ENCODE measurements at regions not wholly inside any gene's neighbourhood (a gene's known extent, or its start where the extent isn't known, plus 50 kb on each side); places are given as distances from the start of the nearest gene placed in this dataset.
"Not testable (repeated sequence)": the region's sequence is repeated elsewhere in the genome, so short reads cannot be mapped to it uniquely, and the experiment has no call there.

- no peak overlapping the region for H3K4me3 ChIP-seq (ENCODE audit: low read depth, low read length)
- TF ChIP-seq CTCF (conservative IDR thresholded peaks at IDR 0.05; ENCODE audit: low read depth, low read length), result no peak
- DNase-seq (ENCODE audit: low read depth), result no peak
Measured at GRCh38 chr4:81319657-81320056, 104.6 kb upstream of the PRKG2 start.

- no peak for TF ChIP-seq CTCF (conservative IDR thresholded peaks at IDR 0.05; ENCODE audit: low read depth, low read length)
- peak; percentile 18 for DNase-seq (ENCODE audit: low read depth)
- no peak overlapping the region for H3K4me3 ChIP-seq (ENCODE audit: low read depth, low read length)
Measured at GRCh38 chr4:81314897-81315470, 100.0 kb upstream of the PRKG2 start.

DNA sequence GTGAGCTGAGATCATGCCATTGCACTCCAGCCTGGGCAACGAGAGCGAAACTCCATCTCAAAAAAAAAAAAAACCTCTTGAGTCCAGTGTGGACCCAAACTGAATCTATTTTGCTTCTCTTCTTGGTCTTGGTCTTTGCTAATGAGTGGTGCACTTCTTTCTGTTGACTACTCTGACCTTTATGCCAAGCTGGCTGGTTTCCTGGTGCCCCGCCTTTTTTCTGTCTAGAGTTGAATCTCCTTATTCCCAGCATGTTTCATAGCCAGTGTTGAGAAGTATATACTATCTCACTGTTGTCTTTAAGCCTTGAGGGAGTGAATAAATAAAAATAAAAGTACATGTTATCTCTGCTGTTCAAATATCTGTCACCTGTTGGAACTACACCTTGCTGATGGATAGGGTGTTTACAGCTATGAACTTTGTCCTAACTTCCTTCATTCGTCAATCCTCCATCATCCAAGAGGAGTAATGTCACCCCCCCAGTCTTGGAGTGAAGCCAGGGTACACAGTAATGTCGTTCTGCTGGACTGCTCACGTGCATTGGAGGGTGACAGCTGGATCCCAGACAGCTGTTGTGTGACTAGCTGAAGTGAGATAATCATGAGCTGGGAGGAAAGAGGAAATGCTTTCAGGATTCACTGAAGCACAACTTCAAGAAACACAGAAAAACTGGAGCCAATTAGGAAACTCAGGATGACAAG lies 99.3 kb upstream of the PRKG2 start:
- no peak for TF ChIP-seq CTCF (conservative IDR thresholded peaks at IDR 0.05; ENCODE audit: low read depth, low read length)
- H3K4me3 ChIP-seq (ENCODE audit: low read depth, low read length), result no peak overlapping the region
- DNase-seq (ENCODE audit: low read depth), result peak; percentile 50

DNA sequence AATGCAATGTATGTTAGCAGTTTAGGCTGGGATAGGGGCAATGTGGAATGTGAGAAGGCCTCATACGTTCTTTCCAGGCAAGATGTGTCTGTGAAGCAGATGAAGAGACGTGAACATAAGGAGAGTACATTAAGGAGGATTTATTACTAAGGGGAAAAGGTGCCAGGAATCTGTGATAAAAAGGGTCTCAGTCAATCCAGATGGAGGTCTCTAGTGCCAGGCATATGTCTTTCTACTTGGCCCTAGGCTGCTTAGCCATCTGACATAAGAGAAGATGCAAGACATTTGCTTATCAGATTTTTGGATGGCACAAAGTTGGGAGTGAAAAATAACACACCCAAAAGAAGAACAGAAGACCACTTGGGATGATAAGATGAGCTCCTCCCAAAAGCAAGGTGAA lies 93.0 kb upstream of the PRKG2 start:
- DNase-seq (ENCODE audit: low read depth), result no peak
- TF ChIP-seq CTCF (conservative IDR thresholded peaks at IDR 0.05; ENCODE audit: low read depth, low read length), result no peak
- no peak overlapping the region for H3K4me3 ChIP-seq (ENCODE audit: low read depth, low read length)

- H3K4me3 ChIP-seq (ENCODE audit: low read depth, low read length), result no peak overlapping the region
- no peak for DNase-seq (ENCODE audit: low read depth)
- TF ChIP-seq CTCF (conservative IDR thresholded peaks at IDR 0.05; ENCODE audit: low read depth, low read length), result no peak
Measured at GRCh38 chr4:81304871-81305270, 89.8 kb upstream of the PRKG2 start.

DNA sequence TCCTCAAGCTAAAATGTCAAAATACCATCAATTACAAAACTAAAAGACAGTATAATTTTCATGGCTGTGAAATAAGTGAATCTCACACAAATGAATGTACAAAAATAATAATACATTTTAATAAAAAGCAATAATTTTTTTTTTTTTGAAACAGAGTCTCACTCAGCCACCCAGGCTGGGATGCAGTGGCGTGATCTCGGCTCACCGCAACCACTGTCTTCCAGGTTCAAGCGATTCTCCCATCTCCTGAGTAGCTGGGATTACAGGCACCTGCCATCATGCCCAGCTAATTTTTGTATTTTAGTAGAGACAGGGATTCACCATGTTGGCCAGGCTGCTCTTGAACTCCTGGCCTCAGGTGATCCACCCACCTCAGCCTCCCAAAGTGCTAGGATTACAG lies 85.3 kb upstream of the PRKG2 start:
- DNase-seq (ENCODE audit: low read depth), result not testable (repeated sequence)

DNA sequence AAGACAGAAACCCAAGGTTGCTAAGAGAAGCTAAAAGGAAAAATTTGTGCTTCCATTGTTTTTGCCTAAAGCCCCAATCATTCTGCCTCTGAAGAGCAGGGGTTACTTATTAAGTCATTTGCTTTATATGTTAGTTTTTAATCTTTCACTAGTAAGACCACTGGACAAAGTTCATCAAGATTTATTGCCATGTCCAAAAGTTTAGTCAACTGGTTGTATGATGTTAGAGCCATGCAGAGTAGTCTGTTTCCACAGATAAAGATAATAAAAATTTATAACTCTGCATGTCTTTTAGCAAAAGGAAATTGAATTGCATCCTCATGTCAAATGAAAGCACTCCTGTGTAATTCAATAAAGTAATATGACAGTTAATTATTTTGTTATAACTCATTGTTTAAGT lies 75.8 kb upstream of the PRKG2 start:
- no peak overlapping the region for H3K4me3 ChIP-seq (ENCODE audit: low read depth, low read length)
- DNase-seq (ENCODE audit: low read depth), result no peak
- no peak for TF ChIP-seq CTCF (conservative IDR thresholded peaks at IDR 0.05; ENCODE audit: low read depth, low read length)

More for the DNA sequence above, 85.3 kb upstream of the PRKG2 start:
- not testable (repeated sequence) for H3K4me3 ChIP-seq (ENCODE audit: low read depth, low read length)
